Neuronal stem cell (in vitro differentiated cells): ENCODE measurements at regions not wholly inside any gene's neighbourhood (a gene's known extent, or its start where the extent isn't known, plus 50 kb on each side); places are given as distances from the start of the nearest gene placed in this dataset.
"Not testable (repeated sequence)": the region's sequence is repeated elsewhere in the genome, so short reads cannot be mapped to it uniquely, and the experiment has no call there.

Source experiments
- DNase-seq: peaks from one replicate; pipeline ENCODE4 v3.0.0-alpha.2; 2013; ENCODE audit warnings: low spot score
- H2AFZ ChIP-seq: one replicate; pipeline ENCODE4 v1.6.1; 2013; ENCODE audit warnings: mild to moderate bottlenecking, low read length, inconsistent platforms
- H2AK5ac ChIP-seq: 2 replicates; pipeline ENCODE4 v1.6.1; 2013; ENCODE audit warnings: low read depth, mild to moderate bottlenecking, inconsistent platforms, low read length, moderate library complexity, mixed read lengths
- H2BK120ac ChIP-seq: 2 replicates; pipeline ENCODE4 v1.6.1; 2013; ENCODE audit warnings: low read depth, mild to moderate bottlenecking, inconsistent platforms, low read length, moderate library complexity, mixed read lengths
- H2BK12ac ChIP-seq: one replicate; pipeline ENCODE4 v1.6.1; 2013; ENCODE audit warnings: low read length, inconsistent platforms
- H2BK15ac ChIP-seq: 2 replicates; pipeline ENCODE4 v1.6.1; 2013; ENCODE audit warnings: mild to moderate bottlenecking, low read length, inconsistent platforms, mixed read lengths
- H2BK5ac ChIP-seq: one replicate; pipeline ENCODE4 v1.6.1; 2013; ENCODE audit warnings: inconsistent platforms, mild to moderate bottlenecking, low read length, moderate library complexity
- H3K14ac ChIP-seq: one replicate; pipeline ENCODE4 v1.6.1; 2013; ENCODE audit warnings: low read length, inconsistent platforms
- H3K18ac ChIP-seq: 2 replicates; pipeline ENCODE4 v1.6.1; 2013; ENCODE audit warnings: low read length, inconsistent platforms
- H3K23ac ChIP-seq: 2 replicates; pipeline ENCODE4 v1.6.1; 2013; ENCODE audit warnings: low read depth, mild to moderate bottlenecking, mixed read lengths, low read length, inconsistent platforms; ENCODE audit not compliant: poor library complexity
- H3K27ac ChIP-seq: replicated peaks from 3 replicates; pipeline ENCODE4 v1.5.1; 2013; ENCODE audit warnings: low read length, inconsistent platforms
- H3K27me3 ChIP-seq, 3 experiments: 2 replicates each; pipeline ENCODE4 v1.6.1; 2013; ENCODE audit warnings: low read length in 3 of 3, mild to moderate bottlenecking in 2 of 3, inconsistent platforms in 1 of 3, low read depth in 1 of 3, mixed read lengths in 1 of 3, moderate library complexity in 1 of 3; ENCODE audit not compliant: control insufficient read depth in 3 of 3, insufficient read depth in 3 of 3
- H3K36me3 ChIP-seq, 2 donors: replicated peaks in 1 of 2; 2 replicates each; pipeline ENCODE4 v1.6.1; 2013; ENCODE audit warnings: low read length in 2 of 2; ENCODE audit not compliant: control insufficient read depth in 2 of 2, insufficient read depth in 2 of 2
- H3K4ac ChIP-seq: 2 replicates; pipeline ENCODE4 v1.6.1; 2013; ENCODE audit warnings: inconsistent platforms, mild to moderate bottlenecking, low read length, moderate library complexity
- H3K4me1 ChIP-seq, 2 donors: 1 replicate in 1 of 2; 2 replicates in 1 of 2; pipeline ENCODE4 v1.6.1; 2013; ENCODE audit warnings: low read length in 2 of 2, low read depth in 1 of 2; ENCODE audit not compliant: control insufficient read depth in 2 of 2, insufficient read depth in 1 of 2
- H3K4me2 ChIP-seq: one replicate; pipeline ENCODE4 v1.6.1; 2013; ENCODE audit warnings: mild to moderate bottlenecking, low read length, inconsistent platforms; ENCODE audit not compliant: insufficient read depth, poor library complexity, severe bottlenecking
- H3K4me3 ChIP-seq, 2 donors: 2 replicates each; pipeline ENCODE4 v1.5.1; 2013; ENCODE audit warnings: low read length in 2 of 2, mild to moderate bottlenecking in 2 of 2, inconsistent platforms in 1 of 2, moderate library complexity in 1 of 2
- H3K79me1 ChIP-seq: one replicate; pipeline ENCODE4 v1.6.1; 2013; ENCODE audit warnings: low read depth, mild to moderate bottlenecking, inconsistent platforms, low read length, moderate library complexity
- H3K9ac ChIP-seq: one replicate; pipeline ENCODE4 v1.6.1; 2013; ENCODE audit warnings: mild to moderate bottlenecking, low read depth, low read length, inconsistent platforms; ENCODE audit not compliant: poor library complexity
- H3K9me3 ChIP-seq, 2 donors: replicated peaks in 1 of 2; 2 replicates each; pipeline versions ENCODE3 to v1.6.1; 2013; ENCODE audit warnings: low read length in 2 of 2, mild to moderate bottlenecking in 2 of 2, inconsistent platforms in 1 of 2, low read depth in 1 of 2, mixed read lengths in 1 of 2, moderate library complexity in 1 of 2; ENCODE audit not compliant: control insufficient read depth in 2 of 2, insufficient read depth in 1 of 2
- H4K8ac ChIP-seq: one replicate; pipeline ENCODE4 v1.6.1; 2013; ENCODE audit warnings: low read depth, mild to moderate bottlenecking, inconsistent platforms, low read length, moderate library complexity
- H4K91ac ChIP-seq: one replicate; pipeline ENCODE4 v1.6.1; 2013; ENCODE audit warnings: low read length, low read depth, mild to moderate bottlenecking, inconsistent platforms; ENCODE audit not compliant: poor library complexity
- WGBS, 2 donors: extraction: QIAGEN DNeasy Blood & Tissue Kit; methylation state at CpG; one replicate each; pipeline ENCODE4 v1.1.7; 2013; ENCODE audit warnings: missing lambda C conversion rate in 2 of 2, mixed read lengths in 1 of 2; ENCODE audit not compliant: insufficient read length in 2 of 2, insufficient replicate concordance in 1 of 2; ENCODE audit errors: extremely low coverage in 2 of 2; 5-methylcytosine and 5-hydroxymethylcytosine counted together

DNA sequence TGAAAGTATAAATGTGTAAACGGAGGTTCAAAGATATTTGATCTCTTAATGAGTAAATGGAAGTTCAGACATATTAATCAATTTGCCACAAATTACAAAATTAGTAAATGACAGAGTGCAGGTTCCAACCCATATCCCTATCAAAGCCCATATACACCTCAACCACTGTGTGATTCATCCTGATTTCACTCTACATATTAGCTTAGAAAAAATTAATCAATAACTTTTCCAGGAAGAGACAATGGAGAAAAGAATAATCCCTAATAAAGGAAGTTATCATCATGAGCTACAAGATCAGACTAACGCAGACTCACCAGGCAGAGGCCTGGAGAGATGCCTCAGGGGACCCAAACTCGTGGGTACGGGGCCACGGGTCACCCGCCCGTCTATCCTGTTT is 2655.5 kb upstream of the DEFB115 start:
- not testable (repeated sequence) for H3K4ac ChIP-seq, H3K36me3 ChIP-seq, H2BK15ac ChIP-seq, H2BK12ac ChIP-seq, H2AFZ ChIP-seq, H3K23ac ChIP-seq, H3K79me1 ChIP-seq, H3K14ac ChIP-seq, H3K18ac ChIP-seq, H2BK5ac ChIP-seq, H4K91ac ChIP-seq, H2AK5ac ChIP-seq, H3K9me3 ChIP-seq, DNase-seq, H2BK120ac ChIP-seq, H3K4me1 ChIP-seq, H4K8ac ChIP-seq, H3K27ac ChIP-seq, H3K27me3 ChIP-seq
- Histone ChIP-seq H3K9ac (peak overlapping the region; percentile 21), H3K4me3 (peak overlapping the region in 1 of 2 donors; percentile 87), H3K4me2 (peak overlapping the region; percentile 25)
- WGBS, 2 donors, result no CpG with 5 or more reads among the region's 7 CpGs

DNA sequence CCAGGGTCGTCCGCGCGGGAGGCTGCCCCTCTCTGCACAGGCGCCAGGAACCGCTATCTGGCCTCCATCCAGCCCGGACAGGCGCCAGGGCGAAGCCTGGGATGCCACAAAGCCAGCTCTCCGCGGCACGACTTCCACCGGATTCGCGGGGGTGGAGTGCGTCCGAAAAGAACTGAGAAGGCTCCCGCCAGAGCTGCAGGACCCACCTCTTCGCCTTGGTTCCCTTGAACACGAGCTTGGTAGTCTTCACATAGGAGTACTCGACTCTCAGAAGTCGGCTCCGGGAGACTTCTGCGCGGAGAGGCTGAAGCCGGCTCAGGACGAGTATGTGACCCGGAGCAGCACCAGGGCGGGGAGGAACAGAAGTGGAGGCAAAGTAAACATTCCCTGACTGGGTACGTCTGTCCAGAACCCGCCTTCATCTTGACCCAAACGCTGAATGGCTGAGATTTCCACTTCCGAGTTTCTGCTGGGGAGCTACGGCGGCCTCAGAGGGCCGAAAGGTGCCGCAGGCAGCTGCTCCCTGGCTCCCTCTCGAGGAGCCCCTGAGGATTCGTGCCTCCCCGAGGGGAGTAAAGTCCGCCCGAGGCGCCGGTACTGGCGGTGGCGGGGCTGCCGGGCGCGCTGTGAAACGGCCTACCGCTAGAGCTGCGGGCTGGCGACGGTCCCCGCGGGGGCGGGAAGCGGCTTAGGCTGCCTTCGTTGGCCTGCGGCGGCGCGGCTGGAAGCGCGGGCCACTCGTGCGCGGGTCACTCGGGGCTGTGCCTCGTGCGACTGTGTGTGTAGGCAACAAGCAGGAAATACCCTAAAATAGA is 2654.9 kb upstream of the DEFB115 start:
- DNase-seq, result peak; percentile 43
- H3K4me1 ChIP-seq, H3K27ac ChIP-seq, H2BK5ac ChIP-seq, H3K27me3 ChIP-seq, H2BK12ac ChIP-seq, H4K8ac ChIP-seq, H2BK15ac ChIP-seq, H3K9me3 ChIP-seq, H2AFZ ChIP-seq, H3K4ac ChIP-seq, H3K23ac ChIP-seq, H2BK120ac ChIP-seq, H3K36me3 ChIP-seq, H2AK5ac ChIP-seq, H3K79me1 ChIP-seq, H4K91ac ChIP-seq: not testable (repeated sequence)
- Histone ChIP-seq H3K9ac (peak overlapping the region; percentile 21), H3K14ac (peak overlapping the region; percentile 38), H3K18ac (peak overlapping the region; percentile 80), H3K4me2 (peak overlapping the region; percentile 45), H3K4me3 (peak overlapping the region in 1 of 2 donors; percentile 87)
- WGBS, 2 donors, result no CpG with 5 or more reads among the region's 71 CpGs

DNA sequence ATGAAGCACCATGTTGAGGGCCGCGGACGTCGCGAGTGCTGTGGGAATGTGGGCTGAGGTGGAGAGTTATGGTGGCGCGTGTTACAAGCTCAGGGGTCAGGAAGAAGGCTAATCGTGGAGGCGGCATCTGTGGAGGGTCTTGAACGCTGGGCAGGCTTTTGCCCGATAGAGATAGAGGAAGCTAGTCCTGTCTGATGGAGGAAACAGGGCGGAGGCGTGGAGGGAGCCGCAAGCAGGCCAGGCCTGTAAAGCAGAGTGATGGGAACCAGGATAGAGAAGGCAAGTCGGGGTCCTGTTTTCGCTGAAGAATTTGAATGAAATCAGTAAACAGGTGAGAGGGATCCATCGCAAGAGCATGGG is 2654.3 kb upstream of the DEFB115 start:
- not testable (repeated sequence) for H2BK120ac ChIP-seq, DNase-seq, H3K4ac ChIP-seq, H2AK5ac ChIP-seq, H3K9me3 ChIP-seq, H2BK5ac ChIP-seq, H3K79me1 ChIP-seq, H3K23ac ChIP-seq, H2AFZ ChIP-seq, H4K91ac ChIP-seq, H3K14ac ChIP-seq, H3K4me1 ChIP-seq, H3K9ac ChIP-seq, H3K36me3 ChIP-seq, H2BK15ac ChIP-seq, H3K27me3 ChIP-seq, H2BK12ac ChIP-seq, H4K8ac ChIP-seq, H3K27ac ChIP-seq, H3K18ac ChIP-seq
- Histone ChIP-seq H3K4me2 (peak overlapping the region; percentile 45), H3K4me3 (peak overlapping the region in 1 of 2 donors; percentile 87)
- no CpG with 5 or more reads among the region's 17 CpGs for WGBS, 2 donors

- no peak for DNase-seq
- WGBS, 2 donors, result no CpG with 5 or more reads among the region's 1 CpG
- no peak overlapping the region for H3K4ac ChIP-seq
- H2AK5ac ChIP-seq, result no peak overlapping the region
- no peak overlapping the region for H2BK15ac ChIP-seq
- no peak overlapping the region for H2AFZ ChIP-seq
- H3K14ac ChIP-seq, result no peak overlapping the region
- H3K27me3 ChIP-seq, result no peaks in the 10 kb centered on the region
- H3K18ac ChIP-seq, result no peak overlapping the region
- H4K8ac ChIP-seq, result no peak overlapping the region
- no peak overlapping the region for H4K91ac ChIP-seq
- H3K79me1 ChIP-seq, result peaks cover 2% of the 10 kb centered on the region
- H3K9me3 ChIP-seq, result no peaks in the 10 kb centered on the region
- H2BK5ac ChIP-seq, result no peak overlapping the region
- H2BK12ac ChIP-seq, result no peak overlapping the region
- H3K27ac ChIP-seq, result no peak overlapping the region
- no peak overlapping the region for H3K4me2 ChIP-seq
- no peak overlapping the region for H3K9ac ChIP-seq
- no peak overlapping the region for H2BK120ac ChIP-seq
- no peaks in the 10 kb centered on the region for H3K4me1 ChIP-seq
- no peak overlapping the region for H3K4me3 ChIP-seq
- H3K23ac ChIP-seq, result no peak overlapping the region
- H3K36me3 ChIP-seq, result no peaks in the 10 kb centered on the region
Measured at GRCh38 chr20:28616354-28616753, 2641.1 kb upstream of the DEFB115 start.
